Lower lobe of right lung (tissue), 2 donors: ENCODE measurements at regions not wholly inside any gene's neighbourhood (a gene's known extent, or its start where the extent isn't known, plus 50 kb on each side); places are given as distances from the start of the nearest gene placed in this dataset.

Experiments used
- ATAC-seq, 2 donors: fragments of 200-7000 bp; cut with Tn5 transposase; one replicate each; pipeline ENCODE4 v1.9.1; 2020 to 2022; ENCODE audit warnings: mild to moderate bottlenecking in 2 of 2, moderate library complexity in 2 of 2
- DNase-seq: peaks from one replicate; pipeline ENCODE4 v3.0.0-alpha.2; 2020
- H3K27ac ChIP-seq: fragments of 200-600 bp; one replicate; pipeline ENCODE4 v1.8.0; 2022
- H3K27me3 ChIP-seq: fragments of 200-600 bp; one replicate; pipeline ENCODE4 v1.8.0; 2022; ENCODE audit warnings: low read depth
- H3K36me3 ChIP-seq: fragments of 200-600 bp; one replicate; pipeline ENCODE4 v1.8.0; 2022; ENCODE audit warnings: mild to moderate bottlenecking
- H3K4me1 ChIP-seq: fragments of 200-600 bp; one replicate; pipeline ENCODE4 v1.8.0; 2022
- H3K4me3 ChIP-seq: fragments of 200-600 bp; one replicate; pipeline ENCODE4 v1.8.0; 2022; ENCODE audit warnings: mild to moderate bottlenecking
- H3K9me3 ChIP-seq: fragments of 200-600 bp; one replicate; pipeline ENCODE4 v1.8.0; 2022
- intact Hi-C: fragments of 100-400 bp; cut with DNase I; formaldehyde crosslinking; loops from one replicate; pipeline ENCODE4 v1.11.0; 2022
- TF ChIP-seq, protein P1 (sequence below): fragments of 200-600 bp; IDR thresholded peaks from one replicate; pipeline ENCODE4 v1.8.0; 2022; ENCODE audit warnings: antibody characterized with exemption, mild to moderate bottlenecking
- donor health status: DM: no; HTN: yes; CAD: no; lungs with severe emphysema.

DNA sequence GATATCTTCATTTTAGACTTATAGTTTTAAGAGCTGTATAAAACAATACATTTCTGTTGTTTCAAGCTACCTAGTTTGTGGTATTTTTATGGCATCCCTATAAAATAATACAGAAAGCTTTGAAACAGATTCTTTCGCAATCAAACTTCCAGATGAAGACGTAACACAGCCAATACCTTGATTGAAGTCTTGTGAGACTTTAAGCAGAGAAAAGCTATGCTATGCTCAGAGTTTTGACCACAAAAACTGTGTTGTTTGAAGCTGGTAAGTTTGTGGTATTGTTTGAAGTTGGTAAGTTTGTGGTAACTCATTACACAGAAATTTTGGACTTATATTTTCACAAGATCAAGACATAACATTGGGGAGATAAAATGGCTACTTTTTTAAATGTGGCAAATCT lies 201.8 kb upstream of the UGT8 start:
- no peaks in the 10 kb centered on the region for H3K27me3 ChIP-seq
- H3K4me3 ChIP-seq, result no peak overlapping the region
- ATAC-seq (no peak), DNase-seq (no peak)
- no peaks in the 10 kb centered on the region for H3K4me1 ChIP-seq
- H3K36me3 ChIP-seq, result no peaks in the 10 kb centered on the region
- no peaks in the 10 kb centered on the region for H3K9me3 ChIP-seq
- no peak overlapping the region for H3K27ac ChIP-seq
- intact Hi-C loops, result no loop called here
- TF ChIP-seq, protein P1, sequence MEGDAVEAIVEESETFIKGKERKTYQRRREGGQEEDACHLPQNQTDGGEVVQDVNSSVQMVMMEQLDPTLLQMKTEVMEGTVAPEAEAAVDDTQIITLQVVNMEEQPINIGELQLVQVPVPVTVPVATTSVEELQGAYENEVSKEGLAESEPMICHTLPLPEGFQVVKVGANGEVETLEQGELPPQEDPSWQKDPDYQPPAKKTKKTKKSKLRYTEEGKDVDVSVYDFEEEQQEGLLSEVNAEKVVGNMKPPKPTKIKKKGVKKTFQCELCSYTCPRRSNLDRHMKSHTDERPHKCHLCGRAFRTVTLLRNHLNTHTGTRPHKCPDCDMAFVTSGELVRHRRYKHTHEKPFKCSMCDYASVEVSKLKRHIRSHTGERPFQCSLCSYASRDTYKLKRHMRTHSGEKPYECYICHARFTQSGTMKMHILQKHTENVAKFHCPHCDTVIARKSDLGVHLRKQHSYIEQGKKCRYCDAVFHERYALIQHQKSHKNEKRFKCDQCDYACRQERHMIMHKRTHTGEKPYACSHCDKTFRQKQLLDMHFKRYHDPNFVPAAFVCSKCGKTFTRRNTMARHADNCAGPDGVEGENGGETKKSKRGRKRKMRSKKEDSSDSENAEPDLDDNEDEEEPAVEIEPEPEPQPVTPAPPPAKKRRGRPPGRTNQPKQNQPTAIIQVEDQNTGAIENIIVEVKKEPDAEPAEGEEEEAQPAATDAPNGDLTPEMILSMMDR, result no peak

- no peak overlapping the region for H3K27ac ChIP-seq
- no peaks in the 10 kb centered on the region for H3K9me3 ChIP-seq
- H3K4me3 ChIP-seq, result no peak overlapping the region
- no peak for DNase-seq
- H3K36me3 ChIP-seq, result no peaks in the 10 kb centered on the region
- ATAC-seq, result no peak
- H3K4me1 ChIP-seq, result no peaks in the 10 kb centered on the region
- H3K27me3 ChIP-seq, result no peaks in the 10 kb centered on the region
- intact Hi-C loops, result no loop called here
- TF ChIP-seq, protein P1, result no peak
These were observed 200.2 kb upstream of the UGT8 start for GRCh38 chr4:114398410-114398809.

GRCh38 chr4:114399105-114399504 lies 199.5 kb upstream of the UGT8 start:
- Histone ChIP-seq H3K36me3 (no peaks in the 10 kb centered on the region), H3K4me3 (no peak overlapping the region), H3K4me1 (no peaks in the 10 kb centered on the region), H3K27me3 (no peaks in the 10 kb centered on the region), H3K27ac (no peak overlapping the region), H3K9me3 (no peaks in the 10 kb centered on the region)
- ATAC-seq (no peak), DNase-seq (no peak)
- intact Hi-C loops, result no loop called here
- TF ChIP-seq, protein P1, result no peak

DNA sequence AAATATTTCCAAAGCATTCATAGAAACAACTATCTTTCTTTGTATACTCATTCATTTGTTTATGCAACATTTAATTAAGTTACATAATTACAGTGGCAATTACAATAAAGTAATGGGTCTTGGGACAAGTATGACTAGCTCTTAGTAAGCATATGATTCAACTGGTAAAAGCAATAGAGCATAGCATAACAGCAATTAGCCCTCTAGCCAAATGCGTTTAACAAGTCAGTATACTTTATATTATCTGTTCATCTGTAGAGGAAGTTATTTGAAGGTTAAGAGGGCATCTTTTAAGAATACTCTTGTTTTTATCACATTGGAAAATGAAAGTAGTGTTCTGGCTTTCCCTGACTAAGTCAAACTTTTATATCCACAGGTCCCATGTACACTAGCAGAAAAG lies 198.1 kb upstream of the UGT8 start:
- H3K27ac ChIP-seq, result no peak overlapping the region
- H3K36me3 ChIP-seq, result no peaks in the 10 kb centered on the region
- H3K27me3 ChIP-seq, result no peaks in the 10 kb centered on the region
- intact Hi-C loops, result no loop called here
- DNase-seq, result no peak
- ATAC-seq, result no peak
- TF ChIP-seq, protein P1, result no peak
- H3K4me1 ChIP-seq, result no peaks in the 10 kb centered on the region
- H3K9me3 ChIP-seq, result no peaks in the 10 kb centered on the region
- H3K4me3 ChIP-seq, result no peak overlapping the region

DNA sequence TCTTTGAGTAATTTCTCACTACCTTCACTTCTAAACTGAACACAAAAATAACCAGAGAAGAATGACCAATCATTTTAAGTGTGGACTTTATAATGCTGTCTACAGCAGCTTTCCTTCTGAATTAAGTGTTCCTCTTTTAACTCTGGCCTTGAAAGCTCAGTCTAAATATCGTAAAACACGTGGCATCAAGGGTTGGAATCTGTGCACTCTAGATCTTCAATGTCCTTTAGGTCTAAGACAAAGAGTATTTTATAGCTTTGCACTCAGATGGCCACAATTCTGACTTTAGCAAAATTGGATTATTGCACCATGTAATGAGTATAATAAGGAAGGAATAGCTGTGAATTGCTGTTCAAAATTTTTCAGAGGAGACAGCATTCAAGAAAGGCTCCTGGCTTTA lies 197.1 kb upstream of the UGT8 start:
- TF ChIP-seq, protein P1, result no peak
- intact Hi-C loops, result no loop called here
- Histone ChIP-seq H3K4me3 (no peak overlapping the region), H3K4me1 (no peaks in the 10 kb centered on the region), H3K36me3 (no peaks in the 10 kb centered on the region), H3K9me3 (no peaks in the 10 kb centered on the region), H3K27me3 (no peaks in the 10 kb centered on the region), H3K27ac (no peak overlapping the region)
- DNase-seq (no peak), ATAC-seq (no peak)

DNA sequence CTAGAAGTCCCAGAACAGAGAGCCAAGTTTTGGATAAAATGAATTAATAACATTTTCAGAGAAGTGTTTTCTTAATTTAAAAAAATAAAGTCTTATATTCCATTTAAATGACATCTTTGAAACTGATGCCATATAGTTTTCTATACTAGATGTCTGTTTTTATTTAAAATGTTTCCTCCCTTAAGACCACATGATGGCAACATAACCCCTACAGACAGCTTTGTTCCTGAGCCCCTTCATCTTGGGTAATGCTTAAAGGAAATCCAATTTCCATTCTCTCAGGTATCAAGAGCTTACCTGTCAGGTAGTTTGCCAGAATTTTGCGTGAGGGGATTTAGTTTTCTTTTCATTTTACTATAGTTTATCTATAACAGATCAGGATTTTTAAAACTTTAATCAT lies 181.4 kb upstream of the UGT8 start:
- Histone ChIP-seq H3K36me3 (no peaks in the 10 kb centered on the region), H3K27me3 (no peaks in the 10 kb centered on the region), H3K9me3 (no peaks in the 10 kb centered on the region), H3K4me3 (no peak overlapping the region), H3K27ac (no peak overlapping the region), H3K4me1 (no peaks in the 10 kb centered on the region)
- intact Hi-C loops, result no loop called here
- TF ChIP-seq, protein P1, result no peak
- DNase-seq, result no peak
- ATAC-seq, result no peak
